Endothelial cell of umbilical vein (primary cell): ENCODE measurements at regions not wholly inside any gene's neighbourhood (a gene's known extent, or its start where the extent isn't known, plus 50 kb on each side); places are given as distances from the start of the nearest gene placed in this dataset.

ENCODE experiments used
- BruUV-seq: library from RNA; stranded (reverse); fragments of 400-500 nt; replicated peaks from 2 replicates; lab custom pipeline; 2021; lab: Mats Ljungman, UMichigan
- CTCF ChIA-PET: fragments of 300-600, 350-600 bp; sonication (Branson Sonifier 250); formaldehyde crosslinking; loops from one replicate; lab custom pipeline; 2021; ENCODE audit warnings: antibody characterized with exemption, inconsistent platforms; lab: Charles Lee
- POLR2A ChIA-PET: fragments of 300-600, 350-600 bp; sonication (Branson Sonifier 250); formaldehyde crosslinking; loops from one replicate; lab custom pipeline; 2021; ENCODE audit warnings: antibody characterized with exemption, inconsistent platforms; lab: Charles Lee
- DNase-seq: peaks from one replicate; pipeline ENCODE4 v3.0.0-alpha.2; 2011; ENCODE audit warnings: low read depth, low spot score
- FAIRE-seq: peaks from 2 replicates; lab custom pipeline; 2011; peaks lifted over from hg19 to GRCh38; lab: Jason Lieb, UNC
- H2AFZ ChIP-seq: 2 replicates; pipeline ENCODE4 v1.6.0; 2012; ENCODE audit warnings: low read depth, low read length, control low read depth, inconsistent platforms
- H3K27ac ChIP-seq: 2 replicates; pipeline ENCODE4 v1.5.1; 2011; ENCODE audit warnings: low read depth, mild to moderate bottlenecking, control low read depth, low read length, moderate library complexity; ENCODE audit not compliant: insufficient read depth
- H3K27me3 ChIP-seq, 2 experiments: 2 replicates each; pipeline versions ENCODE4 v1.6.0 to v1.6.1; 2011; ENCODE audit warnings: low read length in 2 of 2, mixed read lengths in 1 of 2; ENCODE audit not compliant: control insufficient read depth in 2 of 2, insufficient read depth in 2 of 2
- H3K36me3 ChIP-seq, 2 experiments: 2 replicates in 1 of 2; 3 replicates in 1 of 2; pipeline ENCODE4 v1.5.1; 2011; ENCODE audit warnings: low read length in 2 of 2, mild to moderate bottlenecking in 1 of 2, moderate library complexity in 1 of 2; ENCODE audit not compliant: control insufficient read depth in 2 of 2, insufficient read depth in 2 of 2; ENCODE audit errors: extremely low read depth in 1 of 2
- H3K4me1 ChIP-seq: 3 replicates; pipeline ENCODE4 v1.5.1; 2011; ENCODE audit warnings: mild to moderate bottlenecking, low read length; ENCODE audit not compliant: control insufficient read depth, insufficient read depth; ENCODE audit errors: extremely low read depth
- H3K4me2 ChIP-seq: 2 replicates; pipeline ENCODE4 v1.6.1; 2011; ENCODE audit warnings: low read length, control low read depth, mixed read lengths; ENCODE audit not compliant: insufficient read depth
- H3K4me3 ChIP-seq, 3 experiments: fragments of 200-600 bp in 1 of 3; sonication (generic), shearing (Covaris generic) in 1 of 3; replicated peaks in 1 of 3; 2 replicates each; pipeline ENCODE4 v1.5.1; 2011 to 2016; ENCODE audit warnings: control low read depth in 3 of 3, low read length in 3 of 3, mild to moderate bottlenecking in 2 of 3, inconsistent platforms in 1 of 3, low read depth in 1 of 3, moderate library complexity in 1 of 3; ENCODE audit not compliant: insufficient read depth in 1 of 3
- H3K79me2 ChIP-seq: 2 replicates; pipeline ENCODE4 v1.6.0; 2012; ENCODE audit warnings: low read length, inconsistent platforms; ENCODE audit not compliant: control insufficient read depth, insufficient read depth
- H3K9ac ChIP-seq: replicated peaks from 2 replicates; pipeline ENCODE3; 2011; ENCODE audit warnings: low read length, control low read depth; ENCODE audit not compliant: insufficient read depth; ENCODE audit errors: extremely low read depth
- H3K9me1 ChIP-seq: replicated peaks from 3 replicates; pipeline ENCODE4 v1.6.0; 2011; ENCODE audit warnings: mild to moderate bottlenecking, low read length; ENCODE audit not compliant: control insufficient read depth, insufficient read depth; ENCODE audit errors: extremely low read depth
- H3K9me3 ChIP-seq: replicated peaks from 2 replicates; pipeline ENCODE4 v1.5.1; 2012; ENCODE audit warnings: low read length, inconsistent platforms; ENCODE audit not compliant: control insufficient read depth, insufficient read depth
- H4K20me1 ChIP-seq: replicated peaks from 2 replicates; pipeline ENCODE3; 2011; ENCODE audit warnings: mild to moderate bottlenecking, low read length; ENCODE audit not compliant: control insufficient read depth, insufficient read depth; ENCODE audit errors: extremely low read depth
- CTCF ChIP-seq, 2 donors: IDR thresholded peaks; 1 replicate in 1 of 2; 2 replicates in 1 of 2; pipeline ENCODE4 v1.5.1; 2011; ENCODE audit warnings: low read length in 2 of 2, mild to moderate bottlenecking in 2 of 2, moderate library complexity in 2 of 2, control low read depth in 1 of 2, inconsistent platforms in 1 of 2, low read depth in 1 of 2; ENCODE audit not compliant: insufficient read depth in 1 of 2; ENCODE audit errors: extremely low read depth in 1 of 2
- EZH2 ChIP-seq: IDR thresholded peaks from 2 replicates; pipeline ENCODE4 v1.6.1; 2012; ENCODE audit warnings: borderline replicate concordance, low read depth, mild to moderate bottlenecking, moderate library complexity, low read length, inconsistent platforms; ENCODE audit not compliant: severe bottlenecking
- FOS ChIP-seq: IDR thresholded peaks from 2 replicates; pipeline ENCODE4 v1.6.1; 2011; ENCODE audit warnings: mild to moderate bottlenecking, low read length, moderate library complexity, borderline replicate concordance; ENCODE audit not compliant: insufficient read depth
- GATA2 ChIP-seq: IDR thresholded peaks from 2 replicates; pipeline ENCODE4 v1.7.0; 2011; ENCODE audit warnings: low read depth, mild to moderate bottlenecking, moderate library complexity, mixed read lengths, low read length; ENCODE audit not compliant: insufficient read length, insufficient read depth
- JUN ChIP-seq: IDR thresholded peaks from 2 replicates; pipeline ENCODE4 v1.6.1; 2011; ENCODE audit warnings: borderline replicate concordance, low read depth; ENCODE audit not compliant: insufficient read length, insufficient read depth
- MAX ChIP-seq: IDR thresholded peaks from 2 replicates; pipeline ENCODE4 v1.6.1; 2011; ENCODE audit not compliant: insufficient read depth, insufficient read length
- MYC ChIP-seq: IDR thresholded peaks from one replicate; pipeline ENCODE4 v1.6.1; 2011; ENCODE audit warnings: mild to moderate bottlenecking, low read depth, low read length
- POLR2A ChIP-seq: IDR thresholded peaks from 2 replicates; pipeline ENCODE4 v1.6.1; 2012; ENCODE audit warnings: low read depth, mild to moderate bottlenecking, control low read depth, low read length
- POLR2AphosphoS5 ChIP-seq: IDR thresholded peaks from 2 replicates; pipeline ENCODE4 v1.6.1; 2012; ENCODE audit warnings: low read depth, mild to moderate bottlenecking, control low read depth, low read length, moderate library complexity; ENCODE audit not compliant: insufficient read depth
- dilution Hi-C: fragments of 300-500 bp; cut with MboI; formaldehyde crosslinking; loops from one replicate; pipeline ENCODE4 v1.15.0; 2019; ENCODE audit warnings: low sequenced_read_pairs; ENCODE audit not compliant: extremely low pct_ligation_motif_present
- intact Hi-C: fragments of 100-400 bp; cut with micrococcal nuclease; formaldehyde crosslinking; loops from one replicate; pipeline ENCODE4 v1.10.0; 2022

- Histone ChIP-seq H3K27me3 (no peaks in the 10 kb centered on the region), H3K27ac (no peak overlapping the region), H3K9me3 (no peaks in the 10 kb centered on the region), H3K9ac (no peak overlapping the region), H3K36me3 (no peaks in the 10 kb centered on the region), H3K4me2 (no peak overlapping the region), H3K79me2 (no peaks in the 10 kb centered on the region), H3K4me3 (no peak overlapping the region), H3K9me1 (no peaks in the 10 kb centered on the region), H4K20me1 (no peaks in the 10 kb centered on the region), H2AFZ (peak overlapping the region; percentile 48), H3K4me1 (no peaks in the 10 kb centered on the region)
- dilution Hi-C loops = no loop called here
- no TSS peak for BruUV-seq
- POLR2A ChIA-PET = no interaction called here
- FAIRE-seq = no peak
- TF ChIP-seq GATA2 = no peak
- no peak for TF ChIP-seq CTCF (IDR thresholded peaks at IDR 0.05; ENCODE audit: extremely low read depth in 1 of 2, insufficient read depth in 1 of 2, low read depth in 1 of 2, low read length in 2 of 2)
- TF ChIP-seq POLR2A = no peak
- TF ChIP-seq FOS = no peak
- no peak for TF ChIP-seq EZH2
- TF ChIP-seq JUN = no peak
- no peak for TF ChIP-seq MYC
- no peak for TF ChIP-seq MAX
- TF ChIP-seq POLR2AphosphoS5 = no peak
- intact Hi-C loops = no loop called here
- DNase-seq = no peak
- CTCF ChIA-PET = no interaction called here
These were observed 1025.7 kb downstream of the PLA2G4A start for GRCh38 chr1:187854457-187854856.
